ENCODE measurements at regions not wholly inside any gene's neighbourhood (a gene's known extent, or its start where the extent isn't known, plus 50 kb on each side); places are given as distances from the start of the nearest gene placed in this dataset.

DNA sequence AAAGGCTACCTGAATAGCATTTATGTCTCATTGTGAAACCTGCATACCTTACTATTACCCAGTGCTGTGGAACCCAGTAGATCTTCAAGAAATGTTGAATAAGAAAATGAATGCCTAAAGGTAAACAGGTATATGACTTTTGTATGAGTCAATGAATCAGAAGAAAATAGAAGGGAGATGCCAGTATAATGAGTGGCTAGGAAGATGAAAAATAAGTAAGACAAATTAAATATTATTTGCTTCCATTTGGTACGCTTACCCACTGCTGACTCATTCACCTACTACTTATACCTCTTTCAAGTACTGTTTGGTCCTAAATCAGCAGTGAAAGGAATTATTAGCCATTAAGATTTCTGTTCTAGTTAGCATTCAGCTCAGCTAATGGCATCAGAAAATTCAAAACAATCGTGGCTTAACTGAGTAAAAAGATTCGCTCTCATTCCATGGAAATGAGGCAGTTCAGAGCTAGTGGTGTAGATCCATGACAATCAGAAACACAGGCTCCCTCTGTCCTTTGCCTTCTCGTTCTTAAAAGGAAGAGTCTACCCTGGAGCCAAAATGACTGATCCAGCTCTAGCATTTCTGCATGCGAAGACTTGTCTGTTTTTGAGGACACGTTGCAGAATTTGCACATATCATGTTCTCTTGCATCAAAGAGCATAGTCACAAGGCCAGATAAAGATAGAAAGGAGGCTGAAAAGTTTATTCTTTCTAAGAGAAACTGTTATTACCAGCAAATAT lies 705.8 kb upstream of the USP15 start:
- no peak for ATAC-seq (ENCODE audit: insufficient number of reproducible peaks, low FRiP score, low read depth)
- Histone ChIP-seq H3K27ac (no peak overlapping the region), H3K4me1 (ENCODE audit: control insufficient read depth in 1 of 2, low read depth in 2 of 2) (no peaks in the 10 kb centered on the region), H3K4me3 (no peak overlapping the region), H3K27me3 (replicated peaks; ENCODE audit: insufficient read depth) (no peaks in the 10 kb centered on the region), H3K36me3 (no peaks in the 10 kb centered on the region), H3K9me3 (no peaks in the 10 kb centered on the region)
- no peak for DNase-seq (ENCODE audit: low spot score)
- TF ChIP-seq, protein P1, sequence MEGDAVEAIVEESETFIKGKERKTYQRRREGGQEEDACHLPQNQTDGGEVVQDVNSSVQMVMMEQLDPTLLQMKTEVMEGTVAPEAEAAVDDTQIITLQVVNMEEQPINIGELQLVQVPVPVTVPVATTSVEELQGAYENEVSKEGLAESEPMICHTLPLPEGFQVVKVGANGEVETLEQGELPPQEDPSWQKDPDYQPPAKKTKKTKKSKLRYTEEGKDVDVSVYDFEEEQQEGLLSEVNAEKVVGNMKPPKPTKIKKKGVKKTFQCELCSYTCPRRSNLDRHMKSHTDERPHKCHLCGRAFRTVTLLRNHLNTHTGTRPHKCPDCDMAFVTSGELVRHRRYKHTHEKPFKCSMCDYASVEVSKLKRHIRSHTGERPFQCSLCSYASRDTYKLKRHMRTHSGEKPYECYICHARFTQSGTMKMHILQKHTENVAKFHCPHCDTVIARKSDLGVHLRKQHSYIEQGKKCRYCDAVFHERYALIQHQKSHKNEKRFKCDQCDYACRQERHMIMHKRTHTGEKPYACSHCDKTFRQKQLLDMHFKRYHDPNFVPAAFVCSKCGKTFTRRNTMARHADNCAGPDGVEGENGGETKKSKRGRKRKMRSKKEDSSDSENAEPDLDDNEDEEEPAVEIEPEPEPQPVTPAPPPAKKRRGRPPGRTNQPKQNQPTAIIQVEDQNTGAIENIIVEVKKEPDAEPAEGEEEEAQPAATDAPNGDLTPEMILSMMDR (IDR thresholded peaks at IDR 0.05), result no peak

DNA sequence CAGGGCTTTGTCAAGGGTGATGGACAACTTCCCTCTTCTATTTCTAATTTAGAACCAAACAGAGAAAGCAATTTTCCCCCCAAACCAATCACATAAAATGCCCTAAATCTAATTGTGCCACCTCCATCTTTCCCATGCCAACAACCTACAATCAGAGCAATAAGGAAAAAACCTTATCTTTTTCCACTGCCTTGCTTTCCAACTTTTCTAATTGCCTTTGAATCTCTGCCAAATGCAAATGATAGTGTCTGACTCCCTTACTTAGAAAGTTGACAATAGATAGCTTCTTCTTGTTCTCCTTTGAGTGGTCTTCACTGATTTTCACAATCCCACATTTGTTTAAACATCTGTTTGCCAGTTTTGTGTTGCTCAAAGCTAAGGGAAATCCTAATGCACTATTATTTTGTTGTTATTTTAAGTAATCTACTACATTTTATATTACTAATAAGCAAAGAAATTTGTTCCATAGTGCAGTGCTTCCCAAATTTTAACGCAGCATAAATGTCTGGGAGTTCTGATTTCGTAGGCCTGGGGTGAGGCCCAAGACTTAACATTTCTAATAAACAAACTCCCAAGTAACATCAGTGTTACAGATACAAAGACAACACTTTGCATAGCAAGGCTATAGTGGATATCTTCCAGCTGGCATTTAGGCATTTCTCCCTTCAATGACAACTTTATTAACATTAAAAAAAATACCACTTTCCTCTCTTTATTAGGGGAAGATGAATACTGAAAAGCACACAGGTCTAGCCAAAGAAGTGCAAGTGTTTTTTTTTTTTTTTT lies 696.3 kb upstream of the USP15 start:
- ATAC-seq (ENCODE audit: insufficient number of reproducible peaks, low FRiP score, low read depth) (no peak), DNase-seq (ENCODE audit: low spot score) (no peak)
- Histone ChIP-seq H3K4me3 (no peak overlapping the region), H3K4me1 (ENCODE audit: control insufficient read depth in 1 of 2, low read depth in 2 of 2) (no peaks in the 10 kb centered on the region), H3K27ac (no peak overlapping the region), H3K9me3 (no peaks in the 10 kb centered on the region), H3K27me3 (replicated peaks; ENCODE audit: insufficient read depth) (no peaks in the 10 kb centered on the region), H3K36me3 (no peaks in the 10 kb centered on the region)
- TF ChIP-seq, protein P1 (IDR thresholded peaks at IDR 0.05), result no peak

DNA sequence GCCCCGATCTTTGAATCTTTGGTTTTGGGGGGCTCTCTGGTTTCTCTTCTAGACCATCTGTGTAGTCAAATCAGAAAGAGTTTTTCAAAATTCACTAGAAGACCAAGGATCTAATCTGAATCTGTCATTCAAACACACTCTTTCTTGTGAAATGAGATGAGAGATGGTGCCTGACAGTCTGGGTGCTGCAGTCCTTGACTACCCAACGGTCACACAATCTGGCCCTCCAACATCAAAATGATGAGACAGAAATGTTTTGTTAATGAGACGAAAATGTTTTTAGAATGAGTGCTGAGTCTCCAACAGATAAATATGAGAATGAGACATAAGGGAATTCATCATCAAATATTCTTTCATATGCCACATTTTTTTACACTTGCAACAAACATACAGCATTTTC lies 695.7 kb upstream of the USP15 start:
- no peak overlapping the region for H3K4me3 ChIP-seq
- H3K9me3 ChIP-seq, result no peaks in the 10 kb centered on the region
- no peak overlapping the region for H3K27ac ChIP-seq
- H3K36me3 ChIP-seq, result no peaks in the 10 kb centered on the region
- no peak for DNase-seq (ENCODE audit: low spot score)
- no peak for ATAC-seq (ENCODE audit: insufficient number of reproducible peaks, low FRiP score, low read depth)
- no peaks in the 10 kb centered on the region for H3K27me3 ChIP-seq (replicated peaks; ENCODE audit: insufficient read depth)
- H3K4me1 ChIP-seq (ENCODE audit: control insufficient read depth in 1 of 2, low read depth in 2 of 2), result no peaks in the 10 kb centered on the region
- TF ChIP-seq, protein P1 (IDR thresholded peaks at IDR 0.05), result no peak

DNA sequence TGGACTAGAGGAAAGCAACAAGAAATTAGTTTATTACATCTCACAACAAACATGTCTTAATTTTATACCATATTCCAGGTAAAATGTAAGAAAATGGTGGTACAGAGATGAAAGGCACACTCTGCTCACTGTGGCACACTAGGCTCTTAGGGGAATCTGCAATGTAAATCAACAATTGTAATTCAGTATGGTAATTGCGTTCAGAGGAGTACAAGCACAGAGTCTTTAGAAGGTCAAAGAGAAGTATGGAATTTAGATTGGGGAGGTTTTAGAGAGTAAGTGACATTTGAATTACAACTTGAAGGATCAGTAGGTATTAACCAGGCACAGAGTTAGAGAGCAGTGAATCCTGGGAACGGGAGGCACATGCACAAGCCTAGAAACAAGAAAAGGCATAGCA lies 694.0 kb upstream of the USP15 start:
- Histone ChIP-seq H3K27me3 (replicated peaks; ENCODE audit: insufficient read depth) (no peaks in the 10 kb centered on the region), H3K36me3 (no peaks in the 10 kb centered on the region), H3K4me1 (ENCODE audit: control insufficient read depth in 1 of 2, low read depth in 2 of 2) (no peaks in the 10 kb centered on the region), H3K4me3 (no peak overlapping the region), H3K9me3 (no peaks in the 10 kb centered on the region), H3K27ac (no peak overlapping the region)
- DNase-seq (ENCODE audit: low spot score), result no peak
- TF ChIP-seq, protein P1 (IDR thresholded peaks at IDR 0.05), result no peak
- ATAC-seq (ENCODE audit: insufficient number of reproducible peaks, low FRiP score, low read depth), result no peak

DNA sequence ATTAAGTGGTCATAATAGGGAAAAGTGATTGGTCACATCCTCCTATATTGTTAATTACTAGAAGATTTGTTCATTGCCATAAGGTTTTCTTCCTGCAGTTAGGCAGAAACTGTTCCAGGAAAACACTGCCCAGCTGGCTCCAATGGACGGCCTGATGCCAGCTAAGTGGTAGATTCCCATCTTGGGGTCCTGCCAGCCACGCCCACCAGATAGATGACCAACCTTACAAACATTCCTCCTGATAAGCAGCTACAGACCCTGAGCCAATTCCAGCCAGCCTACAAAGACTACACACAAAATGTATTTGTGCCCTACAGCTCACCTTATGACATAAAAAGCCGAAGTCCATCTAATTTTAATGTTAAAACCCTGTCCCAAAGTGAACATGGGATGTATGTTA lies 685.9 kb upstream of the USP15 start:
- no peak overlapping the region for H3K27ac ChIP-seq

More for the DNA sequence above, 685.9 kb upstream of the USP15 start:
- no peaks in the 10 kb centered on the region for H3K27me3 ChIP-seq (replicated peaks; ENCODE audit: insufficient read depth)
- no peaks in the 10 kb centered on the region for H3K36me3 ChIP-seq
- H3K4me3 ChIP-seq, result no peak overlapping the region
- DNase-seq (ENCODE audit: low spot score) (no peak), ATAC-seq (ENCODE audit: insufficient number of reproducible peaks, low FRiP score, low read depth) (no peak)
- H3K4me1 ChIP-seq (ENCODE audit: control insufficient read depth in 1 of 2, low read depth in 2 of 2), result peaks cover 6 to 8% of the 10 kb centered on the region in 2 donors
- TF ChIP-seq, protein P1 (IDR thresholded peaks at IDR 0.05), result no peak
- H3K9me3 ChIP-seq, result no peaks in the 10 kb centered on the region

Data from thoracic aorta (tissue), 2 donors.